ENCODE measurements at regions not wholly inside any gene's neighbourhood (a gene's known extent, or its start where the extent isn't known, plus 50 kb on each side); places are given as distances from the start of the nearest gene placed in this dataset.

DNA sequence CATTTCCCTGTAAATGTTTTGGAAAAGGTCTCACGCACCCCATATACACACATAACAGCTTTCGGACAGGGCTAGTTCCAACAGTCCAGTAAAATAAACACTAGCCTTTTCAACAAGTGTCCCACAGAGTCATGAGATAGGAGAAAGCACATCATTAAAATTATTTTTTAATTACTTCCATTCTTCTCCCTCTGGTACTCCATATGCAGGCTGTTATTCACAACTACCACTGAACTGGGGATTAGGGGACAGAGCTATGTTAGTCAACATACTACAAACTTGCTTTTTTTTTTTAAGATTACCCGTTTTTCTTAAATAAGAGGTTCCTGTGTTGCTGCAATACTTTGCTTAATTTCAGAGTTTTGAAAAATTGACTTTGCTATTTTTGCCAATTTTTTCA, 576.6 kb upstream of the KCND2 start:
- WGBS: 96% methylated on average over 3 of the region's 3 CpGs
- Histone ChIP-seq H3K4me1 (ENCODE audit: insufficient read depth, low read length) (no peaks in the 10 kb centered on the region), H3K27me3 (ENCODE audit: insufficient read depth, low read length) (no peaks in the 10 kb centered on the region), H3K9ac (ENCODE audit: low read depth, low read length) (no peak overlapping the region), H3K4me3 (ENCODE audit: low read length) (no peak overlapping the region), H3K9me3 (ENCODE audit: insufficient read depth, low read depth, low read length) (0 out of 2 replicates have a peak, but pooled peaks cover 4% of the 10 kb centered on the region), H3K27ac (ENCODE audit: low read depth, low read length) (no peak overlapping the region), H3K36me3 (ENCODE audit: insufficient read depth, low read length) (no peaks in the 10 kb centered on the region)

DNA sequence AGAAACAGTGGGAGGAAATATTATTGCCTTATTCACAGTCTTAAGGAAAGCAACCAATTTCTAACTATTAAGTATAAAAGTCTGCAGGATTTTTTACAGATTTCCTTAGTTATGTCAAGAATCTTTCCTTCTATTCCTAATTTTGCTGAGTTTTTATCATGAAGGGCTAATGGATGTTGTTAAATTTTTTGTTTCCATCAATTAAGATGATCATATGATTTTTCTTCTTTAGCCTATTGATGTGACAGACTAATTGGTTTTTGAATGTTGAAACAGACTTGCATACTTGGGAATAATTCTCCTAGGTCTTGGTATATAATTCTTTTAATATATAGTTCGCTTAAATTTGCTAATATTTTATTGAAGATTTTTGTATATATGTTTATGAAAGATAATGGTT, 569.1 kb upstream of the KCND2 start:
- H3K27ac ChIP-seq (ENCODE audit: low read depth, low read length): no peak overlapping the region
- no peak overlapping the region for H3K4me3 ChIP-seq (ENCODE audit: low read length)
- no peaks in the 10 kb centered on the region for H3K4me1 ChIP-seq (ENCODE audit: insufficient read depth, low read length)
- H3K9ac ChIP-seq (ENCODE audit: low read depth, low read length): no peak overlapping the region
- H3K27me3 ChIP-seq (ENCODE audit: insufficient read depth, low read length): no peaks in the 10 kb centered on the region
- H3K9me3 ChIP-seq (ENCODE audit: insufficient read depth, low read depth, low read length): no peaks in the 10 kb centered on the region
- no CpG with 5 or more reads among the region's 1 CpG for WGBS
- no peaks in the 10 kb centered on the region for H3K36me3 ChIP-seq (ENCODE audit: insufficient read depth, low read length)

DNA sequence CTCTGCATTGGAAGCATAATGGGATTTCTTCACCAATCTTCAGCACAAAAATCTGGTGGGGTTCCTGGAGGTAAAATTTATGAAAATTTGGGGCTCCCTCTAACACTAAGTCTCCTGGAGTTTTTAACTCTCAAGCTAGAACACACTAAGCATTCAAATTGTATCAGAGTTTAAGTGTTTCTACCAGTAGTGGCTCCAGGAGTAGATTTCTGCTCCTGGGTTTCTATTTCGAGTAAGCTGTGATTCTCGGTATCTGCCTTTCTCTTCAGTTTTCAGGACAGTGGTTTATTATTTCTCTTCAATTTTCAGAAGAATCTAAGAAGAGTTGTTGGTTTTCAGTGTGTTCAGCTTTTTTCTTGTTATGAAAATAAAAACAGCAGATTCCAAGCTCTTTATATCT, 566.4 kb upstream of the KCND2 start:
- no peaks in the 10 kb centered on the region for H3K36me3 ChIP-seq (ENCODE audit: insufficient read depth, low read length)
- WGBS: 90% methylated on average over 2 of the region's 2 CpGs
- H3K27me3 ChIP-seq (ENCODE audit: insufficient read depth, low read length): no peaks in the 10 kb centered on the region
- no peak overlapping the region for H3K9ac ChIP-seq (ENCODE audit: low read depth, low read length)
- no peaks in the 10 kb centered on the region for H3K4me1 ChIP-seq (ENCODE audit: insufficient read depth, low read length)
- H3K4me3 ChIP-seq (ENCODE audit: low read length): no peak overlapping the region
- no peaks in the 10 kb centered on the region for H3K9me3 ChIP-seq (ENCODE audit: insufficient read depth, low read depth, low read length)
- no peak overlapping the region for H3K27ac ChIP-seq (ENCODE audit: low read depth, low read length)

DNA sequence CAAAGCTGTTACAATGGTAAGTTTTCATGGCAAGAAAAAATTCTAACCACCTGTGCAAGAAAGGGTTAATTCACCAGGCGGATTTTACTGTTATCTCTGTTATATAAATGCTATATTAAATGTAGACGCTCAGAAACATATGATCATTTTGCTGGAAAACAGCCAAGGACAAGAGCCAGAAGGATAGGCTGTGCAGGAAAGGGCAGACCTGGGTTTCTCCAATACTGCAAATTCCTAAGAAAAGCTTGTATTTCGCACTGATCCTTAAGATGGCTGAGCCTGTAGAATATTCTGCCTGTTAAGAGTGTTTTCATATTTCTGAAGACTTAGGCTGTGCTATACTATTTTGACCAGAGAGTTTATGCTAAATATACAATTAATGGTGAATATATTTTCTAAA, 564.1 kb upstream of the KCND2 start:
- Histone ChIP-seq H3K27me3 (ENCODE audit: insufficient read depth, low read length) (no peaks in the 10 kb centered on the region), H3K27ac (ENCODE audit: low read depth, low read length) (no peak overlapping the region), H3K9ac (ENCODE audit: low read depth, low read length) (no peak overlapping the region), H3K4me3 (ENCODE audit: low read length) (no peak overlapping the region), H3K4me1 (ENCODE audit: insufficient read depth, low read length) (no peaks in the 10 kb centered on the region), H3K36me3 (ENCODE audit: insufficient read depth, low read length) (no peaks in the 10 kb centered on the region), H3K9me3 (ENCODE audit: insufficient read depth, low read depth, low read length) (no peaks in the 10 kb centered on the region)
- 90% methylated on average over 3 of the region's 3 CpGs for WGBS

DNA sequence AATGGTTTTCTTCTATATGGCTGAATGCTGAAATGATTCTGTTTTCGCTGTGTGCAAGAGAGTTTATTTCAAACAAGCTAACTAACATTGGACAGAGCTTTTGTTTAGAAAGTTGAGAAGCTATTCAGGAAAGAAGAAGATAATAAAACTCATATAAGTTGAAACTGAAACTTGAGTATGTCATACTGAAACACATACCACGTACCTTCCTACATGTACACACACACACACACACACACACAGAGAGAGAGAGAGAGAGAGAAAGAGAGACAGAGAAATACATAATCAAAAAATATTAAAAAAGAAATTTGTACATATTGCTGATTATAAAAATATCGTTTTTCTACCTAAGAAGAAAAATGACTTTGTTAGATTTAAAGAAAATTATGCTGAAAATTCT, 561.9 kb upstream of the KCND2 start:
- H3K27me3 ChIP-seq (ENCODE audit: insufficient read depth, low read length): no peaks in the 10 kb centered on the region
- no peak overlapping the region for H3K4me3 ChIP-seq (ENCODE audit: low read length)
- H3K27ac ChIP-seq (ENCODE audit: low read depth, low read length): no peak overlapping the region
- H3K9ac ChIP-seq (ENCODE audit: low read depth, low read length): no peak overlapping the region
- WGBS: 100% methylated on average over 2 of the region's 3 CpGs
- H3K4me1 ChIP-seq (ENCODE audit: insufficient read depth, low read length): no peaks in the 10 kb centered on the region
- H3K36me3 ChIP-seq (ENCODE audit: insufficient read depth, low read length): no peaks in the 10 kb centered on the region
- no peaks in the 10 kb centered on the region for H3K9me3 ChIP-seq (ENCODE audit: insufficient read depth, low read depth, low read length)

DNA sequence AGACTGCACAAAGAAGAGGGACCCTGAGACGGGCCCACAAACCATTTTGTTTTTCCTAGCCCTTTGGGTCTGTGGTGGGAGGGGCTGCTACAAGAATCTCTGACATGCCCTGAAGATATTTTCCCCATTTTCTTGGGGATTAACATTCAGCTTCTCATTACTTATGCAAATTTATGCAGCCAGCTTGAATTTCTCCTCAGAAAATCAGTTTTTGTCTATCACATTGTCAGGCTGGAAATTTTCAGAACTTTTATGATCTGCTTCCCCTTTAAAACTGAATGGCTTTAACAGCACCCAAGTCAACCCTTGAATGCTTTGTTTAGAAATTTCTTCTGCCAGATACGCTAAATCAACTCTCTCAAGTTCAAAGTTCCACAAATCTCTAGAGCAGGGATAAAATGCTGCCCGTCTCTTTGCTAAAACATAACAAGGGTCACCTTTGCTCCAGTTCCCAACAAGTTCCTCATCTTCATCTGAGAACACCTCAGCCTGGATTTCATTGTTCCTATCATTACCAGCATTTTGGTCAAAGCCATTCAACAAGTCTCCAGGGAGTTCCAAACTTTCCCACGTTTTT, 560.0 kb upstream of the KCND2 start:
- Histone ChIP-seq H3K27ac (ENCODE audit: low read depth, low read length) (no peak overlapping the region), H3K4me1 (ENCODE audit: insufficient read depth, low read length) (no peaks in the 10 kb centered on the region), H3K9ac (ENCODE audit: low read depth, low read length) (no peak overlapping the region), H3K9me3 (ENCODE audit: insufficient read depth, low read depth, low read length) (no peaks in the 10 kb centered on the region), H3K36me3 (ENCODE audit: insufficient read depth, low read length) (no peaks in the 10 kb centered on the region), H3K27me3 (ENCODE audit: insufficient read depth, low read length) (no peaks in the 10 kb centered on the region), H3K4me3 (ENCODE audit: low read length) (no peak overlapping the region)
- 89% methylated on average over 4 of the region's 4 CpGs for WGBS

DNA sequence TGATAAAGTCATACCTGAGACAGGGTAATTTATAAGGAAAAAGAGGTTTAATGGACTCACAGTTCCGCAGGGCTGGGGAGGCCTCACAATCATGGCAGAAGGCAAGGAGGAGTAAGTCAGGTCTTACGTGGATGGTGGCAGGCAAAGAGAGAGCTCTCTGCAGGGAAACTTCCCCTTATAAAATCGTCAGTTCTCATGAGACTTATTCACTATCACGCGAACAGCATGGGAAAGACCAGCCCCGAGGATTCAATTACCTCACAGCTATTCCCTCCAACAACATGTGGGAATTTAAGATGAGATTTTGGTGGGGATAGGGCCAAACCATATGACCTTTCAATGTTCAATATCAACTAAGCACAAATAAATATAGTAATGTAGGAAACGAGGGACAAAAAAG, 559.4 kb upstream of the KCND2 start:
- Histone ChIP-seq H3K4me1 (ENCODE audit: insufficient read depth, low read length) (no peaks in the 10 kb centered on the region), H3K4me3 (ENCODE audit: low read length) (no peak overlapping the region), H3K9me3 (ENCODE audit: insufficient read depth, low read depth, low read length) (no peaks in the 10 kb centered on the region), H3K36me3 (ENCODE audit: insufficient read depth, low read length) (no peaks in the 10 kb centered on the region), H3K9ac (ENCODE audit: low read depth, low read length) (no peak overlapping the region), H3K27me3 (ENCODE audit: insufficient read depth, low read length) (no peaks in the 10 kb centered on the region), H3K27ac (ENCODE audit: low read depth, low read length) (no peak overlapping the region)
- WGBS: 98% methylated on average over 4 of the region's 7 CpGs

DNA sequence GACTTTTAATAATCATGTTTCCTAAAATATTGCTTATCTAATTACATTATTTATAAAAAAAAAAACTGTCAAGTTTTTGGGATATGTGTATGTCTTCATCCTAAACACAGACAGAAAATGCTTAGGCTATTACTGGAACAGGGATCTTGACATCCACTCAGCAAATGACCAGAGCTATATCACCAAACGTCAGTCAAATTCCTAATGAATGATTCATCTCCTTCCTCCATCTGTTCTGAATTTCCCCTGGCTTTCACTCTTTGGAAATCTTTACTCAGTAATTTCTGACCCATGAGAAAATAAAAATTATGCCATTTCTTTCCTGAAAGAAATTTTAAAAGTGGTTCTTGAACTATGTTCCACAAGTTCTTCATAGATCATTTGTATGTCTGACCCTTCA, 552.4 kb upstream of the KCND2 start:
- Histone ChIP-seq H3K27ac (ENCODE audit: low read depth, low read length) (no peak overlapping the region), H3K9ac (ENCODE audit: low read depth, low read length) (no peak overlapping the region), H3K36me3 (ENCODE audit: insufficient read depth, low read length) (no peaks in the 10 kb centered on the region), H3K4me3 (ENCODE audit: low read length) (no peak overlapping the region), H3K9me3 (ENCODE audit: insufficient read depth, low read depth, low read length) (no peaks in the 10 kb centered on the region), H3K4me1 (ENCODE audit: insufficient read depth, low read length) (no peaks in the 10 kb centered on the region; the same call in 1 of the 2 replicates), H3K27me3 (ENCODE audit: insufficient read depth, low read length) (no peaks in the 10 kb centered on the region)
- 46% methylated on average over 1 of the region's 1 CpG for WGBS

DNA sequence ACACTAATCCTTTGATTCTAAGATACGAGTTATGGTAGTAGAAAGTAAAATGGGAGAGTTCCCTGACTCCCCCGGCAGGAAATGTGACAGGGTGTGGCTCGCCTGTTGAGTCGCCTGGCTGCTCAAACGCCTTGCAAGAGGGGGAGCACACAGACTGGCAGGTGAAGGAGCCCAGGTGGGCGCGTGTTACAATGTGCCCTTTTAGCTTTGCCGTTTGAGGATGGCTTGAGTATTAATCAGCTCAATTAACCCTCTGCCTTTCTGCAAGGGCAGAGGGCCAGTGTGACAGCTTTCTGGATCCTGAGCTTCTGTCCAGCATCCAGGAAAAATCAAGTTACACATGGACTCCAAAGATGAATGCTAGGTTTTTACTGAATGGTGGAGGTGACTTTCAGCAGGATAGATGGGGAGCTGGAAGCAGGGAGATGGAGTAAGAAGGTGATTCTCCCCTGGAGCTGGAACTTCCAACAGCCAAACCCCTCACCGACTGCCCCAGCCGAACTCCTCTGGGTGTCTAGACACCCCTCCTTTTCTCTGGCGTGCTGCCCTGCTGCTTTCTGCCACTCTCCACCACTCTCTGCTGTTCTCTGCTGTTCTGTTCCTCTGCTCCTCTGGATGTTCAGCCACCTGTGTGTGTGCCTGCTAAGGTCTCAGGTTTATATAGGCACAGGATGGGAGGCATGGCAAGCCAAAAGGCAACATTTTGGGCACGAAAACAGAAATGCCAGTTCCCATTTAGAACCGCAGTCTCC, 548.8 kb upstream of the KCND2 start:
- Histone ChIP-seq H3K9ac (ENCODE audit: low read depth, low read length) (no peak overlapping the region), H3K4me3 (ENCODE audit: low read length) (no peak overlapping the region), H3K36me3 (ENCODE audit: insufficient read depth, low read length) (no peaks in the 10 kb centered on the region), H3K27me3 (ENCODE audit: insufficient read depth, low read length) (no peaks in the 10 kb centered on the region), H3K27ac (ENCODE audit: low read depth, low read length) (no peak overlapping the region), H3K4me1 (ENCODE audit: insufficient read depth, low read length) (no peaks in the 10 kb centered on the region; the same call in 1 of the 2 replicates), H3K9me3 (ENCODE audit: insufficient read depth, low read depth, low read length) (no peaks in the 10 kb centered on the region)
- WGBS: 93% methylated on average over 13 of the region's 13 CpGs

DNA sequence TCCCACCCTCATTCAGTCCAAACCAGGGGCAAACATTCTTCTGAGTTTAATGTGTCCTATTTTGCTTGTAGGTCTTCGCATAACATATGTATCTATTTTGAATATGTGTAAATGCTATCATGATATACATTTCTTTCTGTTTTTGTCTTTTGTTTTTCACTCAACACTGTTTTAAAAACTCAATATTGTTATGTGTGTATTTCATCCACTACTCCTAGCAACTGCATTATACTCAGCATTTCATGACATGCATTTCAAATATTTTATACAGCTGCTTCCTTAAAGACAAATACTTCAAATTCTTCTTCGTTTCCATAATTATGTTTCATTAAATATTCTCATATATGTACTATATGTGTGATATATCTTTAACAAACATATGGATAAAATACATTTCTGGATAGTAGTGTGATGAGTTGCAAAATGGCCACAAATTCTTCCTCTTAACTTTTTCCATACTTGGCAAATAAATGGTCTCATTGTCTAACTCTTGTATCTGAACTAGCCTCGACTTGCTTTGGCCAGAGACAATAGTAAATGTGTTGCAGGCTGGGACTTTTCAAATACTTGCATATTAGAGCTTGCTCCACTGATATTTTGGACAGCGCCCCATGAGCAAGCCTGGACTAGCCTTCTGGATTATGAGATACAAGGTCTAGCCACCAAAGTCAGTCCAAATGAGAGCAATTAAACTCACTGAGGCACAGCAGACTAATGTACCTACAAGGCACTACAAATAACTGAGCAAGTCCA, 539.7 kb upstream of the KCND2 start:
- H3K27ac ChIP-seq (ENCODE audit: low read depth, low read length): no peak overlapping the region
- no peaks in the 10 kb centered on the region for H3K36me3 ChIP-seq (ENCODE audit: insufficient read depth, low read length)
- H3K27me3 ChIP-seq (ENCODE audit: insufficient read depth, low read length): no peaks in the 10 kb centered on the region
- WGBS: 98% methylated on average over 2 of the region's 4 CpGs
- no peaks in the 10 kb centered on the region for H3K4me1 ChIP-seq (ENCODE audit: insufficient read depth, low read length)
- H3K4me3 ChIP-seq (ENCODE audit: low read length): no peak overlapping the region
- no peaks in the 10 kb centered on the region for H3K9me3 ChIP-seq (ENCODE audit: insufficient read depth, low read depth, low read length)
- H3K9ac ChIP-seq (ENCODE audit: low read depth, low read length): no peak overlapping the region

DNA sequence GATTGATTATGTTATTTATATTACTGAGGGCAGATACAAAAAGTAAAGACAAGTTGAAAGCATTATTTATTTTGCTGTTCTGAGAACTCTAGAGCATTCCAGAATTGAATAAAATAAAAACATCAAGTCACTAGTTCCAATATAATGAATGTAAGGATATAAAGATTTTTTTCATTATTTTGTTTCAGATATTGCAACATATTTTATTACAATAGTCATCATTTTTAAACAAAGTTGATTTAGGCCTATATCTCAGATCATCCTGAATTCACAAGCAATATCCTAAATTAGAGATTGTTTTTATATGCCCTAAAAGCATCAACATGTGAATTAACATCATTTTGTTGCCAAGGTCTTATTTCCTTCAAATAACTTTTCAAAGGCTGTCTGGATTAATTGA, 535.6 kb upstream of the KCND2 start:
- H3K9ac ChIP-seq (ENCODE audit: low read depth, low read length): no peak overlapping the region
- no peak overlapping the region for H3K4me3 ChIP-seq (ENCODE audit: low read length)
- H3K9me3 ChIP-seq (ENCODE audit: insufficient read depth, low read depth, low read length): no peaks in the 10 kb centered on the region
- no peaks in the 10 kb centered on the region for H3K27me3 ChIP-seq (ENCODE audit: insufficient read depth, low read length)
- no peaks in the 10 kb centered on the region for H3K36me3 ChIP-seq (ENCODE audit: insufficient read depth, low read length)
- H3K4me1 ChIP-seq (ENCODE audit: insufficient read depth, low read length): no peaks in the 10 kb centered on the region
- no peak overlapping the region for H3K27ac ChIP-seq (ENCODE audit: low read depth, low read length)

All from HUES64 (cell line).